CD8-positive, alpha-beta memory T cell (primary cell): ENCODE measurements at regions not wholly inside any gene's neighbourhood (a gene's known extent, or its start where the extent isn't known, plus 50 kb on each side); places are given as distances from the start of the nearest gene placed in this dataset.
"Not testable (repeated sequence)": the region's sequence is repeated elsewhere in the genome, so short reads cannot be mapped to it uniquely, and the experiment has no call there.

Experiments used
- CTCF ChIA-PET: fragments of 350-600 bp; sonication (Branson Sonifier 250); formaldehyde crosslinking; loops from one replicate; lab custom pipeline; 2021; ENCODE audit warnings: antibody characterized with exemption; lab: Charles Lee
- POLR2A ChIA-PET: fragments of 350-600 bp; sonication (Branson Sonifier 250); formaldehyde crosslinking; loops from one replicate; lab custom pipeline; 2021; ENCODE audit warnings: antibody characterized with exemption; lab: Charles Lee
- DNase-seq, 5 donors: peaks; one replicate each; pipeline versions ENCODE4 v3.0.0 to v3.0.0-alpha.2; 2020 to 2022; ENCODE audit warnings: mixed read lengths in 1 of 5
- H3K27ac ChIP-seq: one replicate; pipeline ENCODE4 v1.7.0; 2013; ENCODE audit warnings: low read depth, mild to moderate bottlenecking, low read length, moderate library complexity
- H3K27me3 ChIP-seq: 2 replicates; pipeline ENCODE4 v1.7.0; 2013; ENCODE audit warnings: low read length, mild to moderate bottlenecking; ENCODE audit not compliant: insufficient read depth, poor library complexity, severe bottlenecking
- H3K36me3 ChIP-seq: 2 replicates; pipeline ENCODE4 v1.7.0; 2013; ENCODE audit warnings: mild to moderate bottlenecking, low read length, moderate library complexity; ENCODE audit not compliant: insufficient read depth
- H3K4me1 ChIP-seq: 2 replicates; pipeline ENCODE4 v1.7.0; 2013; ENCODE audit warnings: mild to moderate bottlenecking, low read length, moderate library complexity; ENCODE audit not compliant: insufficient read depth
- H3K4me3 ChIP-seq: 2 replicates; pipeline ENCODE4 v1.7.0; 2013; ENCODE audit warnings: mild to moderate bottlenecking, low read length
- H3K9me3 ChIP-seq: 2 replicates; pipeline ENCODE4 v1.7.0; 2013; ENCODE audit warnings: mild to moderate bottlenecking, low read length
- H3K27ac Mint-ChIP-seq, 8 donors: one replicate each; pipeline ENCODE4 v1.8.0; 2020 to 2021; ENCODE audit warnings: mixed read lengths in 8 of 8, mild to moderate bottlenecking in 6 of 8, inconsistent platforms in 3 of 8, moderate library complexity in 3 of 8
- H3K27me3 Mint-ChIP-seq, 2 donors: one replicate each; pipeline ENCODE4 v1.8.0; 2020 to 2021; ENCODE audit warnings: mixed read lengths in 2 of 2, mild to moderate bottlenecking in 1 of 2, moderate library complexity in 1 of 2
- H3K36me3 Mint-ChIP-seq, 3 donors: one replicate each; pipeline ENCODE4 v1.8.0; 2020 to 2021; ENCODE audit warnings: mixed read lengths in 3 of 3, inconsistent platforms in 1 of 3, mild to moderate bottlenecking in 1 of 3
- H3K4me1 Mint-ChIP-seq, 3 donors: one replicate each; pipeline ENCODE4 v1.8.0; 2020 to 2021; ENCODE audit warnings: mixed read lengths in 3 of 3, inconsistent platforms in 1 of 3, mild to moderate bottlenecking in 1 of 3
- H3K4me3 Mint-ChIP-seq, 7 donors: one replicate each; pipeline ENCODE4 v1.8.0; 2020 to 2021; ENCODE audit warnings: mixed read lengths in 7 of 7, mild to moderate bottlenecking in 6 of 7, moderate library complexity in 4 of 7, inconsistent platforms in 2 of 7
- H3K9me3 Mint-ChIP-seq, 5 donors: one replicate each; pipeline ENCODE4 v1.8.0; 2020 to 2022; ENCODE audit warnings: mixed read lengths in 5 of 5, mild to moderate bottlenecking in 3 of 5, moderate library complexity in 2 of 5, inconsistent platforms in 1 of 5

- H3K27ac ChIP-seq, H3K27me3 ChIP-seq, POLR2A ChIA-PET, H3K4me3 ChIP-seq, H3K27ac Mint-ChIP-seq, DNase-seq, H3K36me3 ChIP-seq, H3K4me3 Mint-ChIP-seq, H3K9me3 ChIP-seq, H3K4me1 Mint-ChIP-seq, CTCF ChIA-PET, H3K4me1 ChIP-seq: not testable (repeated sequence)
- H3K9me3 Mint-ChIP-seq, result peaks cover 5 to 12% (median 6%) of the 10 kb centered on the region in 5 donors
- peaks cover 18 to 28% of the 10 kb centered on the region in 2 donors for H3K27me3 Mint-ChIP-seq
- peaks cover 0 to 17% (median 6%) of the 10 kb centered on the region in 3 donors for H3K36me3 Mint-ChIP-seq
Observed at GRCh38 chr6:25207453-25208155, 71.6 kb upstream of the CARMIL1 start.

GRCh38 chr6:25215881-25216280 is 63.3 kb upstream of the CARMIL1 start:
- DNase-seq, result no peak
- H3K27me3 ChIP-seq, result no peaks in the 10 kb centered on the region
- H3K27ac ChIP-seq, result no peak overlapping the region
- no peak overlapping the region for H3K4me3 Mint-ChIP-seq
- no peaks in the 10 kb centered on the region for H3K27me3 Mint-ChIP-seq
- no peaks in the 10 kb centered on the region for H3K9me3 Mint-ChIP-seq
- H3K4me1 Mint-ChIP-seq, result no peaks in the 10 kb centered on the region
- no peaks in the 10 kb centered on the region for H3K4me1 ChIP-seq
- no peaks in the 10 kb centered on the region for H3K9me3 ChIP-seq
- H3K36me3 ChIP-seq, result no peaks in the 10 kb centered on the region
- H3K4me3 ChIP-seq, result no peak overlapping the region
- no peak overlapping the region for H3K27ac Mint-ChIP-seq
- ChIA-PET CTCF (interaction anchor here (1.6 kb wide), 1 partner anchor 7 kb away, joined by 11 read pairs; no protein-coding TSS in a partner anchor), POLR2A (no interaction called here)
- H3K36me3 Mint-ChIP-seq, result no peaks in the 10 kb centered on the region

GRCh38 chr6:25217302-25217701 is 61.9 kb upstream of the CARMIL1 start:
- Mint-ChIP-seq H3K27me3 (peaks cover 0 to under 1% of the 10 kb centered on the region in 2 donors), H3K36me3 (no peaks in the 10 kb centered on the region), H3K4me3 (no peak overlapping the region), H3K27ac (no peak overlapping the region), H3K4me1 (no peaks in the 10 kb centered on the region), H3K9me3 (no peaks in the 10 kb centered on the region)
- no peak for DNase-seq
- H3K27me3 ChIP-seq, result no peaks in the 10 kb centered on the region
- no peak overlapping the region for H3K4me3 ChIP-seq
- ChIA-PET POLR2A (no interaction called here), CTCF (no interaction called here)
- H3K4me1 ChIP-seq, result no peaks in the 10 kb centered on the region
- H3K27ac ChIP-seq, result no peak overlapping the region
- no peaks in the 10 kb centered on the region for H3K9me3 ChIP-seq
- no peaks in the 10 kb centered on the region for H3K36me3 ChIP-seq

DNA sequence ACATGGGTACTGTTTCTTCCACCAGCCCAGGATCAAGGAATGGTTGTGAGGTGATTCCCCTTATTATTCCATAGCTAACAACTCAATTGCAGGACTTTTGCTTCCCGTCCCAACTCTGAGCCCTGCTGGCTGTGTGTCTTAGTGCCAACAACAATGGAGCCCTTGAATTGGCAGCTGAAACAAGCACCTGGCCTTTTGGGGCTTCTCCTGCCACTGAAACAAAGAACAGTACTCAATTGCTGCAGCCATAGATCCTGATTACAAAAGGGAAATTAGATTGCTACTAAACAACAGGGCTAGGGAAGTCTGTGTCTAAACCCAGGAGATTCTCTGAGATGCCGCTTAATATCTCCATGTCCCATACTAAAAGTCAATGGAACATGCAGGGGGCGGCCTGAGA is 61.3 kb upstream of the CARMIL1 start:
- CTCF ChIA-PET, result no interaction called here
- Mint-ChIP-seq H3K27me3 (peaks cover 0 to 2% of the 10 kb centered on the region in 2 donors), H3K36me3 (no peaks in the 10 kb centered on the region), H3K4me1 (no peaks in the 10 kb centered on the region), H3K4me3 (no peak overlapping the region), H3K9me3 (no peaks in the 10 kb centered on the region), H3K27ac (no peak overlapping the region)
- Histone ChIP-seq H3K36me3 (no peaks in the 10 kb centered on the region), H3K27ac (no peak overlapping the region), H3K27me3 (no peaks in the 10 kb centered on the region), H3K4me1 (no peaks in the 10 kb centered on the region), H3K4me3 (no peak overlapping the region), H3K9me3 (no peaks in the 10 kb centered on the region)
- no peak for DNase-seq
- POLR2A ChIA-PET, result no interaction called here

- H3K27me3 ChIP-seq, result no peaks in the 10 kb centered on the region
- no peak overlapping the region for H3K4me3 ChIP-seq
- no peak for DNase-seq
- H3K36me3 ChIP-seq, result no peaks in the 10 kb centered on the region
- CTCF ChIA-PET, result no interaction called here
- Mint-ChIP-seq H3K4me1 (peaks cover 0 to 1% (median under 1%) of the 10 kb centered on the region in 3 donors), H3K27ac (no peak overlapping the region), H3K4me3 (no peak overlapping the region), H3K9me3 (no peaks in the 10 kb centered on the region), H3K36me3 (no peaks in the 10 kb centered on the region), H3K27me3 (peaks cover under 1 to 2% of the 10 kb centered on the region in 2 donors)
- POLR2A ChIA-PET, result no interaction called here
- no peaks in the 10 kb centered on the region for H3K9me3 ChIP-seq
- no peak overlapping the region for H3K27ac ChIP-seq
- H3K4me1 ChIP-seq, result no peaks in the 10 kb centered on the region
Observed at GRCh38 chr6:25218346-25218745, 60.8 kb upstream of the CARMIL1 start.

GRCh38 chr6:25219216-25219916 is 59.8 kb upstream of the CARMIL1 start:
- no peaks in the 10 kb centered on the region for H3K9me3 ChIP-seq
- Mint-ChIP-seq H3K9me3 (no peaks in the 10 kb centered on the region), H3K4me3 (no peak overlapping the region), H3K36me3 (no peaks in the 10 kb centered on the region), H3K27me3 (peaks cover 7 to 9% of the 10 kb centered on the region in 2 donors), H3K27ac (no peak overlapping the region), H3K4me1 (peaks cover 9 to 12% (median 11%) of the 10 kb centered on the region in 3 donors)
- ChIA-PET POLR2A (no interaction called here), CTCF (no interaction called here)
- H3K27me3 ChIP-seq, result no peaks in the 10 kb centered on the region
- no peak overlapping the region for H3K27ac ChIP-seq
- DNase-seq, result no peak
- H3K4me3 ChIP-seq, result no peak overlapping the region
- no peaks in the 10 kb centered on the region for H3K36me3 ChIP-seq
- H3K4me1 ChIP-seq, result no peaks in the 10 kb centered on the region

GRCh38 chr6:25219917-25220278 is 59.3 kb upstream of the CARMIL1 start:
- Histone ChIP-seq H3K4me1 (no peaks in the 10 kb centered on the region), H3K27ac (no peak overlapping the region), H3K27me3 (no peaks in the 10 kb centered on the region), H3K4me3 (no peak overlapping the region), H3K9me3 (no peaks in the 10 kb centered on the region), H3K36me3 (no peaks in the 10 kb centered on the region)
- Mint-ChIP-seq H3K9me3 (no peaks in the 10 kb centered on the region), H3K27me3 (peaks cover 7 to 12% of the 10 kb centered on the region in 2 donors), H3K27ac (no peak overlapping the region), H3K4me1 (peaks cover 9 to 12% (median 11%) of the 10 kb centered on the region in 3 donors), H3K36me3 (no peaks in the 10 kb centered on the region), H3K4me3 (no peak overlapping the region)
- CTCF ChIA-PET, result no interaction called here
- DNase-seq, result no peak
- POLR2A ChIA-PET, result no interaction called here

GRCh38 chr6:25220857-25221256 is 58.3 kb upstream of the CARMIL1 start:
- H3K27ac ChIP-seq, result no peak overlapping the region
- no peaks in the 10 kb centered on the region for H3K9me3 Mint-ChIP-seq
- H3K4me1 Mint-ChIP-seq, result peaks cover 9 to 12% (median 11%) of the 10 kb centered on the region in 3 donors
- no peak overlapping the region for H3K4me3 Mint-ChIP-seq
- no peak overlapping the region for H3K27ac Mint-ChIP-seq
- H3K36me3 ChIP-seq, result no peaks in the 10 kb centered on the region
- H3K4me1 ChIP-seq, result no peaks in the 10 kb centered on the region
- no peaks in the 10 kb centered on the region for H3K9me3 ChIP-seq
- DNase-seq, result no peak
- CTCF ChIA-PET, result no interaction called here
- H3K27me3 Mint-ChIP-seq, result peaks cover 9 to 12% of the 10 kb centered on the region in 2 donors
- H3K36me3 Mint-ChIP-seq, result no peaks in the 10 kb centered on the region
- H3K4me3 ChIP-seq, result no peak overlapping the region
- H3K27me3 ChIP-seq, result no peaks in the 10 kb centered on the region
- POLR2A ChIA-PET, result no interaction called here
